Mucosa of descending colon (tissue), 3 donors: ENCODE measurements at regions not wholly inside any gene's neighbourhood (a gene's known extent, or its start where the extent isn't known, plus 50 kb on each side); places are given as distances from the start of the nearest gene placed in this dataset.

Experiments
- ATAC-seq: fragments of 200-7000 bp; cut with Tn5 transposase; one replicate; pipeline ENCODE4 v1.9.1; 2020; ENCODE audit warnings: mild to moderate bottlenecking, moderate library complexity
- DNase-seq, 3 donors: peaks; one replicate each; pipeline ENCODE4 v3.0.0-alpha.2; 2020
- H3K36me3 ChIP-seq: fragments of 200-600 bp; one replicate; pipeline ENCODE4 v1.8.0; 2021; ENCODE audit warnings: low read depth, mild to moderate bottlenecking
- H3K4me1 ChIP-seq: fragments of 200-600 bp; one replicate; pipeline ENCODE4 v1.8.0; 2021; ENCODE audit warnings: low read depth, mild to moderate bottlenecking
- H3K4me3 ChIP-seq: fragments of 200-600 bp; one replicate; pipeline ENCODE4 v1.8.0; 2021; ENCODE audit warnings: mild to moderate bottlenecking
- H3K9me3 ChIP-seq: fragments of 200-600 bp; one replicate; pipeline ENCODE4 v1.8.0; 2021; ENCODE audit warnings: mild to moderate bottlenecking
- CTCF ChIP-seq: fragments of 200-600 bp; IDR thresholded peaks from one replicate; pipeline ENCODE4 v1.8.0; 2022; ENCODE audit warnings: antibody characterized with exemption, mild to moderate bottlenecking
- intact Hi-C, 2 donors: fragments of 100-400 bp; cut with DNase I in 1 of 2; cut with micrococcal nuclease in 1 of 2; formaldehyde crosslinking; loops; one replicate each; pipeline versions ENCODE4 v1.11.0 to v1.11.1; 2022; cut with DNase I, micrococcal nuclease
- donor health status: DM: no; HTN: no; CAD: no; lungs with moderate emphysema.
- donor health status: DM: no; HTN: no; CAD: no.
- donor health status: DM: no; HTN: yes; CAD: no.

- no peaks in the 10 kb centered on the region for H3K36me3 ChIP-seq
- DNase-seq (no peak), ATAC-seq (no peak)
- no peak overlapping the region for H3K4me3 ChIP-seq
- intact Hi-C loops: no loop called here
- no peaks in the 10 kb centered on the region for H3K9me3 ChIP-seq
- TF ChIP-seq CTCF: no peak
- no peaks in the 10 kb centered on the region for H3K4me1 ChIP-seq
These were observed 354.8 kb downstream of the ETS1 start for GRCh38 chr11:128232588-128232987.

GRCh38 chr11:128231845-128232410 lies 355.4 kb downstream of the ETS1 start:
- ATAC-seq: no peak
- TF ChIP-seq CTCF: no peak
- H3K4me1 ChIP-seq: no peaks in the 10 kb centered on the region
- intact Hi-C loops: no loop called here
- no peaks in the 10 kb centered on the region for H3K9me3 ChIP-seq
- DNase-seq: no peak
- H3K36me3 ChIP-seq: no peaks in the 10 kb centered on the region
- no peak overlapping the region for H3K4me3 ChIP-seq

GRCh38 chr11:128227466-128227865 lies 359.9 kb downstream of the ETS1 start:
- no peaks in the 10 kb centered on the region for H3K4me1 ChIP-seq
- intact Hi-C loops: no loop called here
- H3K4me3 ChIP-seq: no peak overlapping the region
- no peak for DNase-seq
- H3K9me3 ChIP-seq: no peaks in the 10 kb centered on the region
- no peaks in the 10 kb centered on the region for H3K36me3 ChIP-seq
- ATAC-seq: no peak
- no peak for TF ChIP-seq CTCF

- no peak overlapping the region for H3K4me3 ChIP-seq
- TF ChIP-seq CTCF: no peak
- no peaks in the 10 kb centered on the region for H3K36me3 ChIP-seq
- H3K9me3 ChIP-seq: no peaks in the 10 kb centered on the region
- ATAC-seq: no peak
- DNase-seq: no peak
- intact Hi-C loops: no loop called here
- no peaks in the 10 kb centered on the region for H3K4me1 ChIP-seq
These were observed 361.1 kb downstream of the ETS1 start for GRCh38 chr11:128226106-128226716.

GRCh38 chr11:128222245-128222884 lies 365.0 kb downstream of the ETS1 start:
- TF ChIP-seq CTCF: no peak
- intact Hi-C loops: no loop called here
- Histone ChIP-seq H3K36me3 (no peaks in the 10 kb centered on the region), H3K9me3 (no peaks in the 10 kb centered on the region), H3K4me3 (no peak overlapping the region), H3K4me1 (no peaks in the 10 kb centered on the region)
- DNase-seq (no peak), ATAC-seq (no peak)
